UCSD-AML1 (cell line): ENCODE measurements at regions not wholly inside any gene's neighbourhood (a gene's known extent, or its start where the extent isn't known, plus 50 kb on each side); places are given as distances from the start of the nearest gene placed in this dataset.

ENCODE experiments used
- DNase-seq: peaks from one replicate; lab custom pipeline; 2025; ENCODE audit not compliant: unreplicated experiment; lab: John Stamatoyannopoulos, UW

DNA sequence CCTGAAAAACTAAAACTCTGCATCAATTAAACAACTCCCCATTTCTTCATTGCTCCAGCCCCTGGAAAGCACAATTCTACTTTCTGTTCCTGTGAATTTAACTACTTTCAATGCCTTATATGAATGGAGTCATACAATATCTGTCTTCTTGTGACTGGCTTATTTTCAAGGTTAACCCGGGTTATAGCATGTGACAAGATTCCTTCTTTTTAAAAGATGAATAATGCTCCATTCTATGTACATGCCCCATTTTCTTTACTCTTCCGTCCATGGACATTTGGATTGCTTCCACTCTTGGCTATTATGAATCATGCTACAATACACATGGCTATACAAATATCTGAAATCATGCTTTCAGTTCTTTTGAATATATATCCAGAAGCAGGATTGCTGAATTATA lies 334.9 kb upstream of the ID4 start:
- DNase-seq = no peak

DNA sequence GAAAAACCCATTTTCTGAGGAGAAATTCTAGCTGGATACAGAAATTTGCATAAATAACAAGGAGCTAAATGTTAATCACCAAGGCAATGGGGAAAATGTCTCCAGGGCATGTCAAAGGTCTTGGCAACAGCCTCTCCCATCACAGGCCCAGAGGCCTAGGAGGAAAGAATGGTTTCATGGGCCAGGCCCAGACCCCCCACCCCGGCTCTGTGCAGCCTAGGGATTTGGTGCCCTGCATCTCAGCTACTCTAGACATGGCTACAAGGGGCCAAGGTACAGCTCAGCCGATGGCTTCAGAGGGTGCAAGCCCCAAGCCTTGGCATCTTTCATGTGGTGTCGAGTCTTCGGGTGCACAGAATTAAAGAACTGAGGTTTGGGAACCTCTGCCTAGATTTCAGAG lies 321.2 kb upstream of the ID4 start:
- no peak for DNase-seq

DNA sequence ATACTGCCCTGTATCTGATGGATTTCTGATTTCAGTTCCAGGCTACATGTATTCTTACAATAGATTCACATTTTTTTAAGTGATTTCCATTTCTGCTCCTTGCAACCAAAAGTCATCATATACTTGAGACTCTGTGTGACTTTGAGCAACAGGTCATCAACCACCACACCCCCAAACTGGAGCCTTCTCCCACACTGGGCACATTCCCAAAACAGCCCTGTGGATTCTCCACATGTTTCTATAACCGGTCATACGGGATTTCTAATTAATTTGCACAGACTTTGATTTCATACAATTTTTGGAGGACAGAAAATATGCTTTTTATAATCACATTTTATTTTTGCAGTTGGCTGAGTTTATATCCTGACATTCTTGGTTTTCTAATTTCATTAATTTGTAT lies 317.2 kb upstream of the ID4 start:
- DNase-seq = no peak

DNA sequence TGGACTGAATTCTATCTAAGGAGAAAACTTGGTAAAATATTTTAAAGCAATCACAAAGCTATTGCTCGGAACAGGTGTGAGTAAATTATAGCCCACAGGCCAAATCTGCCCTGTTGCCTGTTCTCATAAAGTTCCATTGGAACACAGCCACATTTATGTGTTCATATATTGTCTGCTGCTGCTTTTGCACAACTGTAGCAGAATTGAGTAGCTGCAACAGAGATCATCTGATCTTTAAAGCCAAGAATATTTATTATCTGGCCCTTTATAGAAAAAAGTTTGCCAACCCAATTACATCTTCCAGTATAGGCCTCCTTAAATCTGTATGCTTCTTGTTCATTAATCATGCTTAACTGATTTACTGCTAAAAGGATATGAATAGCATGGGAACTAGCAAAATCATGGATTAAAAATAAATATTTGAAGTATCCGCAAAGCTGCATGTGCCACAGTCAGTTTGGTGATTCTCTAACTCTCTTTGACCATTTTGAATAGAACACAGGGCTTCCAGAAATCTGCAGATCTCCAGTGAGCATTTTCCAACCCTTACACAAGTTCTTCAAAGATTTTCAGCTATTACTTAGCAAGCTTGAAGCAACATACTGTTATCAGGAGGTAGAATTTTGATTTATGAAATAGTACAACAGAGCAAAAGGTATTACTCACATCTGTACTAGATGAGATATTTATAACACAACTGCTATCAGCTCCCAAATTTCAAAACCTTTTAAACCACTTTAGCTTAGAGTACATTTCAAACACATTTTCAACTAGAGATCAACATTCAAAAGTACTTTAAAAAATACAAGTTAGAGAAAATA lies 312.6 kb upstream of the ID4 start:
- no peak for DNase-seq

DNA sequence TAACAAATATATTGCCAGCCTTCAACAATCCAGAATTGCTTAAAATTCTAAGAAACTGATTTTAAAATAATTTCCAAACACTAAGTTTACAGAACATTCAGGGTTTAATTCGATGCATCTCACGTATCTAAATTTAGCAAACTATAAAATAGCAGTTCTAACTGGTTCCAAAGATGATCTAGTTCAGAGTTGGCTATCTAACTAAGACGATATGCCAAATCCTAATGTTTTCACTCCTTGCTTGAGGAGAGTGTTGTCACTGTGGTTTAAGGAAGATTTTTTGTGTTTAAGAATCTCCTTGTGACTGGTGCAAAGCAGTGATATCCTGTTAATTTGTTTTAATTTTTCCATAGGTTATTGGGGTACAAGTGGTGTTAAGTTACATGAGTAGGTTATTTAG lies 311.5 kb upstream of the ID4 start:
- no peak for DNase-seq

DNA sequence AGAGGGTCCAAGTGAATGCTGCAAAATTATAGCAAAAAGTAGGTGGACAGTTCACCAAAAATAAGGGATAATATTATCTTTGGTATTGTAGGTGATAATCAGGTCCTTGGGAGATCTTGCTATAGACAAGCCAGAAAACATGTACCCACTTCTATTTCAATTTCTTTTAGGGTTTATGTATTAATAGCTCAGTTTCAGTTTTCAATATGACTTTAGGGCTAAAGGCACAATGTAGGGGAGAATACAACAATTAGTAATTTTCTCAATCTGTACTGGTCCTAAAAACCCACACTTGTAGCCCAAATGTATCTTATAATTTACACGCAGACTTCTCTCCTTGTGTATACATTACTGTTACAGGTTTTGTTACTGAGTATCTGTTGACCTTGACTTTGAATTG lies 307.0 kb upstream of the ID4 start:
- DNase-seq = no peak

DNA sequence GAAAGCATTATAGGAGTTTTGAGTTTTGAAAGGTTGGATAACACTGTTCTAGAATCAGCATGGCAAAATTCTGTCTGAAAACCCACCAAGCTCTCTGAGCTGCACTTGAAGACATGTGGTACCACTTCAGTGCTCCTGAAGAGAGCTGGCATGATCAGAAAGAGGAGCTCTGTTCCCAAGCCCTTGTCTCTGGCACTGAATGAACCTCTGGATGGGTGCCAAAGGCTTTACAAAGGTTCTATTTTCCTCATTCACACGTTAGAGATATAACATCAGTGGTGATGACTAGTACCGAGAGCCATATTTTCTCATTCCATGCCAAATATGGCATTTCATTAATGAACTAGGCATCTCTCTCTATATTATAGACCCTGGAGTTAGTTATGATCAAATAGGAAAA lies 301.8 kb upstream of the ID4 start:
- no peak for DNase-seq

DNA sequence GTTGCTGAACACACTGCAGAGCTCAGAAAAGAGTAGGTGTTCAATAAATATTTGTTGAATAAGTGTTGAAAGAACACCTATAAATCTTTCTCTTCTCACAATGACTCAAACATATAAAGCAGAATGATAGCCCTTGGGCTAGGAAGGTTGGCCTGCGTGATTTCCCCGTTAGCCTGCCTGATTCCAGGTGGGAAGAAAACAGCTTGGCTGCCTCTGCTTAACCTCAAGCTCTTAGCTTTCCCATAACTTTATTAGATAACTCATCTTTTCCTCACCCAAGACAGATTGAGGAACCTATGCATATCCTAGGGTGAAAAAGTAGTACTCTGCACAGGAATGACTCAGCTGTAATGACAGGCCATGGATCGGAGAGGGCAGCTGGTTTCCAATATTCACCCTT lies 300.3 kb upstream of the ID4 start:
- DNase-seq = no peak

DNA sequence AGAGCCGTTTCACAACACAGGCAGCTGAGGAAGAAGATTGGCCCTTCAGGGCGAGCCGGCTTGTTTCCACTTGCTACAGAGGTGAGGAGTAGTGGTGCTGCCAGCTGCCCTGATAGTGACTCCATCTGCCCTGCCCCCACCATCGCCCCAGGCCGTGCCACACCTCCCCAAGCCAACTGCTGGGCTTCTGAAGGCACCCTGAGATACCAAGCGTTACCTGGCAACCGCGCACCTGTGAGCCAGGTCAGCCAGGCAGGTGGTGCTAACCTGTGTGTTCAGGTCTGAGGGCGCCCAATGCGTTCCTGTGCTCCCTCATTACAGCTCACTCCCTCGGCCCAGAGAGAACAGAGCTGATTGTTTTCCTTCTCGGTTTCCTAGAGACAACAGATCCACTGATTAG lies 299.1 kb upstream of the ID4 start:
- no peak for DNase-seq

DNA sequence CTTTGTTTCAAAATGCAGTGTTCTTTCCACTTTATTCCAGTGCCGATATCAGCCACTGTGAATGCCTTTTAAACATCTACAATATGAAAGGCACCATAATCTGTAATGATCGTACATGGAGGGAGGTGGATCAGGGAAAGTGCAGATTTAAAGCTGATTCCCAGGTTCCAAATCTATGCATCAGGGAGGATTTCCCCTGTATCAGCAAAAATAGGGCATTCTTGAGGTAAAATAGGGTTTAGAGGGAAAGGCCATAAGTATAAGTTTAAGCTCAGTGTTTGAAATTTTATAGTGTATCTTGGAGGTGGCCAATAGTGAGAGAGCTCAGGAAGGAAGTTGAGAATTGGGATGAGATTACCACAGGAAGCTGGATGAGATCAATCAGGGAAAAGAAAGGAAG lies 289.7 kb upstream of the ID4 start:
- DNase-seq = no peak

DNA sequence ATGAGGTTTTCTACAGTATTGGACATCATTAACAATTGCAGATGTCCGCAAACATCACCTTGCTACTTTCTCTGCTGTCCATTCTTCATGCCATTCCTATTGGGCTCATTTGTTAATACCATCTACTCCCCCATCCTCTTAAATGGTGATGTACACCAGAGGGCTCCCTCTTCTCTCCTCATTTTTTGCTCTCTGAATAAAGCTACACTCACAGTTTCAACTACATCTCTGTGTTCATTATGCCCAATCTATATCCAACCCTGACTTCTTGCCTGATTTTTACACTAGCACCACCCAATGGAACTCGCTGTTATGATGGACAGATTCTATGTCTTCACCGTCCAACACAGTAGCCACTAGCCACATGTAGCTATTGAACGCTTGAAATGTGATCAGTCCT lies 288.1 kb upstream of the ID4 start:
- no peak for DNase-seq

DNA sequence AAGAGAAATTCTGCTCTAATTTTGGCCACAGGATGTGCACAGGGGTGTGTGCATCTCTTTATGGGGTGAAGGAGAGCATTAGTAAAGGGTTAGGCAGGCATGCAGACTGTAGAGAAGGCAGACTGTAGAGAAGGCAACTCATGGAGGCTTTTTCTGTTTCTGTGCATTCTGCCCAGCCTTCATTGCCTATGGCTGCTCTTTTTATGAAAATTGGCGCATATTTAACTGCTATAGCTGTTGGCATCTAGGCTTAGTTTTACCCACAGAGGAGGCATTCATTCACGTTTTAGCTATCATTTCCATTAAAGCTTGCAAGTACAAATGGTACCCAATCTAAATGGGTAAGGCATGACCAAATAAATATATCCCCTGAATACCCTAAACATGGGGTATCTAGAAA lies 286.8 kb upstream of the ID4 start:
- no peak for DNase-seq

DNA sequence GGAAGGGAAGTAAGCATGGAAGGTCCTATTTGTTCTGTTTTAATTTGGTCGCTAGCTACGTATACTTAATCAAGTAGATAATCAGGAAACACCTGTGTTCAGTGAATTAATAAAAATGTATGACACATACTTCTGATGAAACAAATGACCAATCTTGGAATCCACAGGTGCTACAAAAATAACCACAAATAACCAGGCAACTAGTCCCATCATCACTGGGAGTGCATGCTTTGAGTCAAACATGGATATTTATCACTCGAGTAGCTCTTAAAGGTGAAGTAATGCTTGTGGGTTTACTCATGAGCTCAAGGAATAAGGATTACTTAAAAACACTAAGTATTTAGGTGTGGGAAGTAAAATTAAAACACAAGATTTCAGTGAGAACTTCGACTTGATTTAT lies 285.6 kb upstream of the ID4 start:
- no peak for DNase-seq

DNA sequence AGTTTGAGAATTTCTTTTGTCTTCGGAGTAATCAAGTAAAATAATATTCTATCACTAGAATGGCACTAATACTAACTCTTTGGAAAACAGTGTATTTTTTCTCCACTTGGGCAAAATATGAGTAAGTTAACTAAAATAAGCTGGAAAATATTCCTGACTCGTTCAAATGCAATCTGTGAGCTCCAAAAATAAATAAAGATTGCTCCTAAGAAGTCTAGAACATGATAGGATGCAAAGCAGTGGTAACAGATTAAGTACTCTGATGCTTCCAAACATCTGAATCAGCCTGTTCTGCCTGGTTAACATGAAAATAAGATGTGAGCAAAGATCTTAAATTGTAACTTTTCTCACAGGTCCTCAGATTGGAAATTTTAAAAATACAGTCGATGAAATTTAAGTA lies 285.1 kb upstream of the ID4 start:
- DNase-seq = no peak

DNA sequence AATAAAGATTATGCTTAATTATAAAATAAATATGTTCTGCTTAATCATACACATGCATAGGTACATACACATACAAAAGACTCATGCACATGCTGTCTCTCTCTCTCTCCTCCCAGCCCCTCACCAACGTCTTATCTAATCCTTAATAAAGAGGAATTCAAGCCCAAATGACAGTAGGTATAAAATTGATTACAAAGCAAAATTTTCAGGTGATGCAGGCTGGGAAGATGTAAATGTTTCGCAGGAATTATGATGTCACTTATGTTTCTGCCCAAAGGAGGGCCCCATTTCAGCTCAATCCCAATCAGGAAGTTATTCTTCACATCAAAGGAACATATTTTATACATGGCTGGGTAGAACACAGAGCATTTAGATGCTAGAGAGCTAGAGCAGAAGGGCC lies 284.6 kb upstream of the ID4 start:
- no peak for DNase-seq

DNA sequence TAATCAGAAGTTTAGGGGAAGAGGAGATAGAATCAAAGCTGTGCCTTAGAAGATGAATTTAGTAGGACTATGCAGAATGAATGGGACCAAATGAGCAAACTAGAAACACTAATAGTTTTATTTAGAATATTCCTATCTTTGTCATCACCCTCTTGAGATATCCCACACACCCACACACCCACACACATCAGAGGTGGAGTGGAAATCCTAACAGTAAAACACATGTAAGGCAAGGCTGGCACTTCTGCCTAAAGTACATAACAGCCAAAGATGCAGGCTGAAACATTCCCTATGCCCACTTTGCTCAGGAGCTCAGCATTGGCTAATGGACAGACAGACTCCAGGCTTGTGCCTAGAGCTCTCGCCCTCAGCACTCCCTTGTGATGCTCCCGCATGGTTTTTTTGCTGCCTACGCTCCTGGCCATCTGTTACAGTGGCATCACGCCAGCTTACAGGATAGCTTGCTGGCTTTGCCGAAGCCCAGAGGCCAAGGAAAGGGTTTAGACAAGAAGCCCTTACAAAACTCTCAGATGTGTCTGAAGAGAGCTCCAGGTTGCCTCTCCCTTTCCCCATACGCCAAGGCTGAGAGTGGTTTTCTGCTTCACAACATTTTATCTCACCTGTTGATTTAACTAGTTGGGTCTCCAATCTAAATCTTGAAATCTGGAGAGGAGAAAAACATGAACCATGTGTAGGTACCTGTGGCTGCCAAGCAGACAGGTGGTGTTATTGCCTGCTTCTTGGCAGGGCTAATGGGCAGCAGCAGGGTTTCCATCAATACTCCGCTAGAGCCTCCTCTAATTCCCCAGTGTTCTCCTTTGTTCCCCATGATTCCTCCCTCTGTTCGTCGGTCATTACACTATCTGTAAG lies 282.6 kb upstream of the ID4 start:
- no peak for DNase-seq

DNA sequence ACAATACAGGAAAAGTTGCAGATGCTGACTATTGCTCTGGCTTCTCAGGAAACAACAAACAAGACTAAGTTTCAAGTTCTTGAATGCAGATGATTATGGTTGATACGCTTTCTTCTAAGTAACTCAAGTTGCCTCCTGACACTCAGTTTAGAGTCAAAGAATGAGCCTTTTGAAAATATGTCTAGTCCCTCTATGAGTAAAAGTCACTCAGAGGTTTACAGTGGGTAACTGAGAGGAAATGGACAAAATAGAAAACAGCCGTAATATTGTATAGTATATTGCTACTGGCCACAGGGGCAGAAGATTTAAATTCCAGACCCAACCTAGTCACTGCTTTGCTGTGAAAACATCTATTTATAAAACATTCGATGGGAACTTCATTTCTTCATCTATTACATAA lies 280.0 kb upstream of the ID4 start:
- DNase-seq = no peak

DNA sequence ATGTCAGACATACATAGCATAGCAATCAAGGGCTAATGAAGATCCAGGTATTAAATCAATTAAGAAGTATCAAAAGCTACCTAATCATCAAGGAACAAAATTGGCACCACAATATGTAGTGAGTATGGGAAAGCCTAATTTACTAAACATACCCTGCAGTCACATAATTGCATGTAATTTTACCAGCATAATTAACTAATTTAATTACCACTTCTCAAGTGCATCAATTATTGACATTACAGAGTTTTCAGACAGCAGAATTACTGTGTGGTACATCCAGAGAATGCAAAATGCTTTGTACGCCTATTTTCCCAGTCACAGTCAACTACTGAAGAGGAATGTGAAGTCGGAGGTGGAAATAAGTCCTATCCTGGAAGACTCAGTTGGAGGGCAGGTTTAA lies 279.0 kb upstream of the ID4 start:
- DNase-seq = no peak

DNA sequence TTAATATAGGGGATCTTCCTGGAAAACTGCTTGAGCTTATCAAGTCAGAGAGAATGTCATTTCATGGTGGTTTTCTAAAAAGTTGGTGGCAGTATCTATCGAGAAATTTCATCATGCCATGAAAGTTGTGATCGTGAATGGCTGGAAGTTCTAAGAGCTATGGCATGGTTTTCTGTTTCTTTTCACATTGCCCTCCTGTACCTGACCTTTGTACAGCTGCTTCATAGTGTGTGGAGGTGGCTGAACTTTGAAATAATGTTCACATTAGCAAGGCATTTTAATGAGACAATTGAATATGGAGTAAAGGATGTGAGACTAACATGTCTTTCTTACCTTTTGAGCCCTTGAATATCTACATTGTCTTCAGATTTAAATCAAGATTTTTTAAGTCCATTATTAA lies 278.2 kb upstream of the ID4 start:
- DNase-seq = no peak

DNA sequence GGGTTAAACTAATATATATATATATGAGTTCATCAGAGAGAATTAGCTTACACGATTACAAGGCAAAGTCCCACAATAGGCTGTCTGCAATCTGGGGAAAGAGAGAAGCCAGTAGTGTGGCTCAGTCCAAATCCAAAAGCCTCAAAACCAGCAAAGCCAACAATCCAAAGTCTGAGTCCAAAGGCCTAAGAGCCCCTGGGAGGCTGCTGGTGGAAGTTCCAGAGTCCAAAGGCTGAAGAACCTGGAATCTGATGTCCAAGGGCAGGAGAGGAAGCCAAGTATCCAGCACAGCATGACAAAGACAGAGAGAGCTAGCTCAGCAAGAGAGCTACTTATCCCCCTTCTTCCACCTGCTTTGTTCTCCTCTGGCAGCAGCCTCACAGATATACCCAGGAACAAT lies 274.7 kb upstream of the ID4 start:
- DNase-seq = no peak

DNA sequence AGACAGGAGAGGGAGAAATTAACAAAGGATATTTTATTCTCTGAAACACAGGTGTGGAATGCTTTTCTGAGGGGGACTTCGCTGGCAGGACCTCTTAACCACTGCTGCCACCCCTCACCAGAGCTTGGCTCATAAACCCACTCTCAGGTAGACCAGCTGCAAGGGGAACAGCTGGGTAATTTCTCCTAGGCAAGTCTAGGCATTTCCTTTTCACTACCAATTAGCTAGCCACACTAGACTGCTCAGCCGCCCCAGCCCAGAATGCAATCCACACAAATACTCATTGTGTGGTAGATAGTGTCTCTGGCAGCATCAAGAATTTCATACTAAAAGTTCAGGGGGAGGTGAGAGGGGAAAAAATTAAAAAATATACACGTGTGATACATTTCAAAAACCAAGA lies 267.6 kb upstream of the ID4 start:
- DNase-seq = no peak

DNA sequence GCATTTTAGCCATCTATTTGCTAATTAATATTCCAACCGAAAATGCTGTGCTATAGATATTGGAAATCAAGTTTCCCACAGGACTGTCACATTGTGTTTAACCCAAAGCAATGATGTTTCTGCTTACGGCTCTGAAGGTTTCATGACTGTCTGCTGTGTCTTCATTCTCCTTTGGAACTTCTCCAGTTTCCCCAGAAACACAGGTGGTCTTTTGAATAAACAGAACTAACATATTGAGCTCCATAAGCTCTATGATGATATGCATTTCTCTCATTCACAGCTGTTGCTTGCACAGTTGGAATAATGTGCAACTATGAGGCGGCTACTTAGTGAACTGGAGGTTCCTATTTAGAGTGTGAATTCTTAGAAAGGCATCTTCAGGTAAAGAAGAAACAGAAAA lies 266.0 kb upstream of the ID4 start:
- DNase-seq = no peak

DNA sequence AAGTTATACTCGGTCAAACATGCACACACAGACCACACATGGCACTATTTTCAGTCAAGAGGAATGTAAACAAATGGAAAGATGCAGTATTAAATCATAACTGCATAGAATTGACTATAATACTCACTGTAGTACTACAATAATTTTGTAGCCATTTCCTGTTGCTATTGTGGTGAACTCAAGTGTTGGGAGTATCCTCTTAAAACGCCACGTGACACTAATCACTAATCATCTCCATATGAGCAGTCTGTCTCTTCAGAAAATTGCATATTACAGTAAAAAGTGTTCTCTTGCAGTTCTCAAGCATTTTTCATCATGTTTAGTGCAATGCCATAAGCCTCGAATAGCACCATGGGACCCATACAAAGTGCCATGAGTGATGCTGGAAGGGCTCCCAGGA lies 258.7 kb upstream of the ID4 start:
- DNase-seq = no peak
